ENCODE measurements at regions not wholly inside any gene's neighbourhood (a gene's known extent, or its start where the extent isn't known, plus 50 kb on each side); places are given as distances from the start of the nearest gene placed in this dataset.
A peak's percentile ranks its signal among the peaks of the same experiment; 100 is the strongest.

- H3K4me3 ChIP-seq: no peak overlapping the region
- 86 to 88% methylated on average over 3 of the region's 3 CpGs for WGBS, 2 donors
Observed at GRCh38 chr11:92753161-92753560, 216.3 kb upstream of the MTNR1B start.

DNA sequence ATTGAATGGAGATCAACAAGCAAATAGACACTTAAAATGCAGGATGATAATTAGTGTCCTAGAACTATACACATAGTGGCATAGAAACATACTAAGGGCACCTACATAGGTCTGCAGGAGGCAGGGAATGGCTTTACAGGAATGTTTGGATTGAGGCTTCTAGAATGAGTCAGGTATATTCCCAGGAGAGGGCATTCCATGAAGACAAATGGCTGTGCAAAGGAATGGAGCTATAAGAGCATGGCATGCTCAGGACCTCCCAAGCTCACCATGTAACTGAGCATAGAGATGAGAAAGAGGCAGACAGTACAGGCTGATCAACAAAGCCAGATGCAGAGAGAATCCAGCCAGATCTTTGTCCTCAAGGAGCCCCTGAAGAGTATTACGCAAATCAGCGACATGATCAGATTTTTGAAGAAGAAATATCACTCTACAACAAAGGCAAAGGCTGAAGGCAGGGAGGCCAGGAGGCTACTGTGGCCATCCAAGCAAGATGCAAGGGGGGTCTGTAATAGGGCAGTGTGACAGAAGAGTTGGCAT lies 211.1 kb upstream of the MTNR1B start:
- Histone ChIP-seq H3K36me3 (ENCODE audit: control insufficient read depth in 4 of 4, insufficient read depth in 4 of 4, low read length in 4 of 4) (peaks cover 0 to 6% (median 2%) of the 10 kb centered on the region in 4 donors), H3K27ac (ENCODE audit: low read depth in 1 of 2, low read length in 1 of 2) (no peak overlapping the region), H3K9ac (ENCODE audit: insufficient read depth in 1 of 2, low read length in 2 of 2) (no peak overlapping the region), H3K4me3 (no peak overlapping the region), H3K4me1 (ENCODE audit: control insufficient read depth in 5 of 5, insufficient read depth in 5 of 5, low read length in 5 of 5) (no peaks in the 10 kb centered on the region), H3K9me3 (ENCODE audit: control insufficient read depth in 4 of 4, insufficient read depth in 3 of 4, low read length in 3 of 4) (no peaks in the 10 kb centered on the region), H3K27me3 (ENCODE audit: control insufficient read depth in 3 of 3, insufficient read depth in 3 of 3, low read length in 2 of 3) (no peaks in the 10 kb centered on the region)
- no peak for TF ChIP-seq CTCF (IDR thresholded peaks at IDR 0.05; ENCODE audit: control extremely low read depth, extremely low read depth)
- ATAC-seq (ENCODE audit: insufficient read depth, low FRiP score): no peak
- 95 to 100% methylated on average over 2 of the region's 2 CpGs for WGBS, 2 donors
- DNase-seq: no peak

More at GRCh38 chr11:92753161-92753560, 216.3 kb upstream of the MTNR1B start:
- Histone ChIP-seq H3K27ac (ENCODE audit: low read depth in 1 of 2, low read length in 1 of 2) (no peak overlapping the region), H3K36me3 (ENCODE audit: control insufficient read depth in 4 of 4, insufficient read depth in 4 of 4, low read length in 4 of 4) (no peaks in the 10 kb centered on the region), H3K9me3 (ENCODE audit: control insufficient read depth in 4 of 4, insufficient read depth in 3 of 4, low read length in 3 of 4) (no peaks in the 10 kb centered on the region), H3K4me1 (ENCODE audit: control insufficient read depth in 5 of 5, insufficient read depth in 5 of 5, low read length in 5 of 5) (peaks cover 0 to 3% (median 0%) of the 10 kb centered on the region in 5 donors), H3K9ac (ENCODE audit: insufficient read depth in 1 of 2, low read length in 2 of 2) (no peak overlapping the region), H3K27me3 (ENCODE audit: control insufficient read depth in 3 of 3, insufficient read depth in 3 of 3, low read length in 2 of 3) (no peaks in the 10 kb centered on the region)
- DNase-seq (peak in 1 of 3 donors; percentile 37), ATAC-seq (ENCODE audit: insufficient read depth, low FRiP score) (no peak)
- TF ChIP-seq CTCF (IDR thresholded peaks at IDR 0.05; ENCODE audit: control extremely low read depth, extremely low read depth): no peak

- ATAC-seq (ENCODE audit: insufficient read depth, low FRiP score) (peak; percentile 41), DNase-seq (no peak)
- no peaks in the 10 kb centered on the region for H3K9me3 ChIP-seq (ENCODE audit: control insufficient read depth in 4 of 4, insufficient read depth in 3 of 4, low read length in 3 of 4)
- H3K4me3 ChIP-seq: no peak overlapping the region
- 81 to 90% methylated on average over 8 of the region's 8 CpGs for WGBS, 2 donors
- H3K36me3 ChIP-seq (ENCODE audit: control insufficient read depth in 4 of 4, insufficient read depth in 4 of 4, low read length in 4 of 4): peaks cover 0 to 8% (median 3%) of the 10 kb centered on the region in 4 donors
- H3K9ac ChIP-seq (ENCODE audit: insufficient read depth in 1 of 2, low read length in 2 of 2): no peak overlapping the region
- no peak for TF ChIP-seq CTCF (IDR thresholded peaks at IDR 0.05; ENCODE audit: control extremely low read depth, extremely low read depth)
- H3K4me1 ChIP-seq (ENCODE audit: control insufficient read depth in 5 of 5, insufficient read depth in 5 of 5, low read length in 5 of 5): no peaks in the 10 kb centered on the region
- no peaks in the 10 kb centered on the region for H3K27me3 ChIP-seq (ENCODE audit: control insufficient read depth in 3 of 3, insufficient read depth in 3 of 3, low read length in 2 of 3)
- no peak overlapping the region for H3K27ac ChIP-seq (ENCODE audit: low read depth in 1 of 2, low read length in 1 of 2)
Observed at GRCh38 chr11:92759571-92760214, 209.8 kb upstream of the MTNR1B start.

Measured in lung (tissue), 11 donors.